ENCODE measurements at regions not wholly inside any gene's neighbourhood (a gene's known extent, or its start where the extent isn't known, plus 50 kb on each side); places are given as distances from the start of the nearest gene placed in this dataset.

- TF ChIP-seq LRRFIP1 (CRISPR knock-in tag; conservative IDR thresholded peaks at IDR 0.05) = no peak
- no peak for TF ChIP-seq ZNF484 (CRISPR knock-in tag; IDR thresholded peaks at IDR 0.05; ENCODE audit: borderline replicate concordance, low read depth)
- no peak for TF ChIP-seq ZNF724P (CRISPR knock-in tag; IDR thresholded peaks at IDR 0.05; ENCODE audit: borderline replicate concordance)
- TF ChIP-seq ZBTB49 (CRISPR knock-in tag; IDR thresholded peaks at IDR 0.05; ENCODE audit: borderline replicate concordance) = no peak
- TF ChIP-seq HOXA3 (CRISPR knock-in tag; IDR thresholded peaks at IDR 0.05) = no peak
- TF ChIP-seq TIGD3 (CRISPR knock-in tag; IDR thresholded peaks at IDR 0.05; ENCODE audit: borderline replicate concordance) = no peak
- no peak for TF ChIP-seq GTF2F1 (IDR thresholded peaks at IDR 0.05; ENCODE audit: low read length)
Measured at GRCh38 chr11:70860888-70861287, 391.5 kb downstream of the SHANK2 start (continued).

GRCh38 chr11:70861559-70861958, 390.8 kb downstream of the SHANK2 start:
- ChIA-PET CTCF (ENCODE audit: low intra/inter-chr PET ratio, low total read pairs) (no interaction called here), POLR2A (no interaction called here)
- no peak overlapping the region for H3K4me2 ChIP-seq (ENCODE audit: low read depth, low read length)
- no TSS peak for BruUV-seq (replicated peaks)
- H3K36me3 ChIP-seq (replicated peaks in 1 of 2; ENCODE audit: control insufficient read depth in 1 of 2, insufficient read depth in 2 of 2, low read length in 2 of 2) = peaks cover 3 to 4% of the 10 kb centered on the region in 2 experiments; a peak in 3 of 5 replicates
- no peaks in the 10 kb centered on the region for H3K27me3 ChIP-seq (ENCODE audit: control insufficient read depth in 1 of 2, insufficient read depth in 2 of 2, low read length in 2 of 2)
- H3K79me2 ChIP-seq (ENCODE audit: insufficient read depth, low read length) = no peaks in the 10 kb centered on the region
- 100% methylated on average over 2 of the region's 2 CpGs for WGBS (ENCODE audit: low lambda C conversion rate)
- H3K27ac ChIP-seq (ENCODE audit: extremely low read length, insufficient read depth, low read length) = no peak overlapping the region
- no peaks in the 10 kb centered on the region for H3K9me3 ChIP-seq (ENCODE audit: low read length)
- DNase-seq (ENCODE audit: low spot score) = no peak
- H4K20me1 ChIP-seq (ENCODE audit: insufficient read depth, low read length) = peaks cover 12% of the 10 kb centered on the region; the same call in 1 of the 2 replicates
- ATAC-seq = no peak
- intact Hi-C loops (cut with micrococcal nuclease; ENCODE audit: unreplicated experiment) (no loop called here), in situ Hi-C loops (cut with HindIII; ENCODE audit: extremely low pct_ligation_motif_present, low pct_unique_long_range_greater_than_20kb) (no loop called here)
- H2AFZ ChIP-seq (ENCODE audit: low read length) = no peak overlapping the region
- H3K4me3 ChIP-seq (replicated peaks in 1 of 3; ENCODE audit: insufficient read depth in 1 of 3, low read depth in 2 of 3, low read length in 3 of 3) = no peak overlapping the region
- no peak for FAIRE-seq
- no peaks in the 10 kb centered on the region for H3K4me1 ChIP-seq (ENCODE audit: insufficient read depth, low read length)
- no peak overlapping the region for H3K9ac ChIP-seq (ENCODE audit: insufficient read depth, low read depth, low read length)
- TF ChIP-seq MTF1 (CRISPR knock-in tag; IDR thresholded peaks at IDR 0.05) = no peak
- no peak for TF ChIP-seq TFDP1 (CRISPR knock-in tag; IDR thresholded peaks at IDR 0.05; ENCODE audit: borderline replicate concordance)
- no peak for TF ChIP-seq ARID4A (CRISPR knock-in tag; IDR thresholded peaks at IDR 0.05; ENCODE audit: borderline replicate concordance)
- no peak for TF ChIP-seq HDAC1 (CRISPR knock-in tag; IDR thresholded peaks at IDR 0.05)
- no peak for TF ChIP-seq ZNF615 (CRISPR knock-in tag; IDR thresholded peaks at IDR 0.05; ENCODE audit: borderline replicate concordance)
